Neural crest cell (in vitro differentiated cells): ENCODE measurements at regions not wholly inside any gene's neighbourhood (a gene's known extent, or its start where the extent isn't known, plus 50 kb on each side); places are given as distances from the start of the nearest gene placed in this dataset.

Experiments used
- DNase-seq: peaks from one replicate; pipeline ENCODE4 v3.0.0; 2021; ENCODE audit warnings: low read depth, mixed read lengths, low spot score
- H3K27ac Mint-ChIP-seq: one replicate; pipeline ENCODE4 v1.8.0; 2021; ENCODE audit warnings: mild to moderate bottlenecking, mixed read lengths; ENCODE audit not compliant: unreplicated experiment
- H3K27me3 Mint-ChIP-seq: 2 replicates; pipeline ENCODE4 v1.8.0; 2021; ENCODE audit warnings: low read depth, mild to moderate bottlenecking, mixed read lengths
- H3K36me3 Mint-ChIP-seq: 2 replicates; pipeline ENCODE4 v1.8.0; 2021; ENCODE audit warnings: low read depth, mild to moderate bottlenecking, mixed read lengths
- H3K4me1 Mint-ChIP-seq: 2 replicates; pipeline ENCODE4 v1.8.0; 2021; ENCODE audit warnings: mixed read lengths
- H3K4me3 Mint-ChIP-seq: one replicate; pipeline ENCODE4 v1.8.0; 2021; ENCODE audit warnings: mild to moderate bottlenecking, mixed read lengths
- H3K9me3 Mint-ChIP-seq: 2 replicates; pipeline ENCODE4 v1.8.0; 2021; ENCODE audit warnings: mixed read lengths
- CTCF ChIP-seq: fragments of 200-600 bp; sonication (generic); conservative IDR thresholded peaks from 2 replicates; pipeline ENCODE4 v1.5.0; 2021; ENCODE audit warnings: antibody characterized with exemption, mild to moderate bottlenecking

GRCh38 chr2:104290566-104290891, 563.4 kb upstream of the POU3F3 start:
- H3K27me3 Mint-ChIP-seq = no peaks in the 10 kb centered on the region
- H3K4me1 Mint-ChIP-seq = peaks cover 10% of the 10 kb centered on the region
- no peak overlapping the region for H3K4me3 Mint-ChIP-seq
- no peak overlapping the region for H3K27ac Mint-ChIP-seq
- DNase-seq = no peak
- peaks cover 7% of the 10 kb centered on the region for H3K9me3 Mint-ChIP-seq
- TF ChIP-seq CTCF = no peak
- H3K36me3 Mint-ChIP-seq = no peaks in the 10 kb centered on the region

- DNase-seq = no peak
- H3K4me3 Mint-ChIP-seq = no peak overlapping the region
- H3K36me3 Mint-ChIP-seq = no peaks in the 10 kb centered on the region
- peaks cover 3% of the 10 kb centered on the region for H3K9me3 Mint-ChIP-seq
- no peaks in the 10 kb centered on the region for H3K4me1 Mint-ChIP-seq
- H3K27ac Mint-ChIP-seq = no peak overlapping the region
- H3K27me3 Mint-ChIP-seq = no peaks in the 10 kb centered on the region
- TF ChIP-seq CTCF = no peak
Measured at GRCh38 chr2:104312684-104313083, 541.2 kb upstream of the POU3F3 start.

- peaks cover 34% of the 10 kb centered on the region for H3K4me1 Mint-ChIP-seq
- no peaks in the 10 kb centered on the region for H3K36me3 Mint-ChIP-seq
- DNase-seq = no peak
- no peak overlapping the region for H3K4me3 Mint-ChIP-seq
- no peak overlapping the region for H3K27ac Mint-ChIP-seq
- no peak for TF ChIP-seq CTCF
- H3K27me3 Mint-ChIP-seq = no peaks in the 10 kb centered on the region
- no peaks in the 10 kb centered on the region for H3K9me3 Mint-ChIP-seq
Measured at GRCh38 chr2:104318001-104318665, 535.8 kb upstream of the POU3F3 start.

- Mint-ChIP-seq H3K9me3 (no peaks in the 10 kb centered on the region), H3K4me1 (peaks cover 34% of the 10 kb centered on the region), H3K36me3 (no peaks in the 10 kb centered on the region), H3K27ac (peak overlapping the region; percentile 60), H3K4me3 (no peak overlapping the region), H3K27me3 (no peaks in the 10 kb centered on the region)
- TF ChIP-seq CTCF = no peak
- peak; percentile 16 for DNase-seq
Measured at GRCh38 chr2:104321116-104321795, 532.7 kb upstream of the POU3F3 start.

GRCh38 chr2:104321796-104322349, 532.0 kb upstream of the POU3F3 start:
- Mint-ChIP-seq H3K4me3 (no peak overlapping the region), H3K36me3 (no peaks in the 10 kb centered on the region)

More at GRCh38 chr2:104321796-104322349, 532.0 kb upstream of the POU3F3 start:
- no peaks in the 10 kb centered on the region for H3K9me3 Mint-ChIP-seq
- no peak for TF ChIP-seq CTCF
- peaks cover 34% of the 10 kb centered on the region for H3K4me1 Mint-ChIP-seq
- peak overlapping the region; percentile 60 for H3K27ac Mint-ChIP-seq
- no peak for DNase-seq
- no peaks in the 10 kb centered on the region for H3K27me3 Mint-ChIP-seq
